ENCODE measurements at regions not wholly inside any gene's neighbourhood (a gene's known extent, or its start where the extent isn't known, plus 50 kb on each side); places are given as distances from the start of the nearest gene placed in this dataset.

- TF ChIP-seq ZNF462 (CRISPR knock-in tag; IDR thresholded peaks at IDR 0.05) (no peak), ZNF114 (CRISPR knock-in tag; IDR thresholded peaks at IDR 0.05) (no peak)
These were observed 251.2 kb upstream of the NOX3 start (continued) for GRCh38 chr6:155706806-155707205.

- no peaks in the 10 kb centered on the region for H3K36me3 ChIP-seq (ENCODE audit: insufficient read depth)
- no peaks in the 10 kb centered on the region for H3F3A ChIP-seq (replicated peaks; ENCODE audit: low read depth)
- Mint-ChIP-seq H3K9me3 (no peaks in the 10 kb centered on the region; the same call in 2 of the 3 replicates), H3K27ac (no peak overlapping the region), H3K4me3 (no peak overlapping the region), H3K4me1 (peaks cover under 1% of the 10 kb centered on the region; the same call in 1 of the 3 replicates), H3K27me3 (ENCODE audit: insufficient read depth, low read depth, poor library complexity) (peaks cover 3% of the 10 kb centered on the region), H3K36me3 (ENCODE audit: low read depth) (no peaks in the 10 kb centered on the region)
- no peaks in the 10 kb centered on the region for H3K79me2 ChIP-seq (replicated peaks; ENCODE audit: insufficient read depth)
- H4K20me1 ChIP-seq (replicated peaks; ENCODE audit: insufficient read depth): no peaks in the 10 kb centered on the region
- peak overlapping the region; percentile 81; the same call in 1 of the 2 replicates for H2AFZ ChIP-seq
- H3K27ac ChIP-seq (ENCODE audit: low read depth): no peak overlapping the region
- DNase-seq (ENCODE audit: low spot score) (no peak), ATAC-seq (no peak)
- H3K9me2 ChIP-seq (ENCODE audit: insufficient read depth): peaks cover 6% of the 10 kb centered on the region; the same call in 1 of the 2 replicates
- H3K4me1 ChIP-seq (ENCODE audit: insufficient read depth): no peaks in the 10 kb centered on the region
- no peaks in the 10 kb centered on the region for H3K27me3 ChIP-seq (ENCODE audit: insufficient read depth)
- H3K4me2 ChIP-seq: no peak overlapping the region
- no peak overlapping the region for H3K4me3 ChIP-seq
- TF ChIP-seq ETS1 (IDR thresholded peaks at IDR 0.05): no peak
- no peak for TF ChIP-seq ZNF331 (CRISPR knock-in tag; IDR thresholded peaks at IDR 0.05; ENCODE audit: low read depth)
- no peak for TF ChIP-seq POLR2AphosphoS5 (IDR thresholded peaks at IDR 0.05; ENCODE audit: low read depth)
- TF ChIP-seq REST (IDR thresholded peaks at IDR 0.05; ENCODE audit: unreplicated experiment): no peak
- TF ChIP-seq EZH2phosphoT487 (IDR thresholded peaks at IDR 0.05; ENCODE audit: unreplicated experiment): no peak
These were observed 250.7 kb upstream of the NOX3 start for GRCh38 chr6:155706341-155706740.

Data from GM23338 (cell line).